22Rv1 (cell line): ENCODE measurements at regions not wholly inside any gene's neighbourhood (a gene's known extent, or its start where the extent isn't known, plus 50 kb on each side); places are given as distances from the start of the nearest gene placed in this dataset.

Source experiments
- H3K27ac ChIP-seq: fragments of 450-650 bp; 2 replicates; pipeline ENCODE4 v1.5.1; 2017
- CTCF ChIP-seq: fragments of 450-650 bp; IDR thresholded peaks from 2 replicates; pipeline ENCODE4 v1.5.1; 2017; ENCODE audit warnings: mild to moderate bottlenecking
- ZFX ChIP-seq: fragments of 450-650 bp; IDR thresholded peaks from 2 replicates; pipeline ENCODE4 v1.6.1; 2017; ENCODE audit warnings: antibody characterized with exemption, borderline replicate concordance

GRCh38 chr14:34171431-34172172 is 220.7 kb upstream of the EGLN3 start:
- H3K27ac ChIP-seq, result no peak overlapping the region
- TF ChIP-seq ZFX (no peak), CTCF (no peak)

- TF ChIP-seq ZFX, result no peak
- TF ChIP-seq CTCF, result no peak
- H3K27ac ChIP-seq, result no peak overlapping the region
Measured at GRCh38 chr14:34170882-34171281, 220.0 kb upstream of the EGLN3 start.

DNA sequence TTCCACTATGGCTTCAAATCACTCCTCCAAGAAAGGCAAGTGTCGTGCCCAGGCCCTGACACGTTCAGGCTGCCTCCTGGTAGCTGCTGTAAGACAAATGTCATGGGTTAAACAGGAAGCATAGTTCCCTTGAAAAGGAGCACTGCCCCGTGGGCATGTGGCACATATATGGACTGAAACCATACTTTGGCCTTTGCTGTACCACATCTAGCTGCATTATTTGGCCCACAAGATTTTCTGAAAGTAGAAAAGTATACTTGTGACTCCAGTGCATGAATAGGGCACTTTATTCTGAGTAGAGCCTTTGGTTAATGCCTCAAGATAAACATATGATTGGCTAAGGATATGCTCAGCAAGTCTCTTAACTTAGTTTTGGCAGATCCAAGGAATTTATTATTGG is 218.7 kb upstream of the EGLN3 start:
- H3K27ac ChIP-seq, result no peak overlapping the region
- TF ChIP-seq CTCF (no peak), ZFX (no peak)

GRCh38 chr14:34168656-34169055 is 217.8 kb upstream of the EGLN3 start:
- H3K27ac ChIP-seq, result no peak overlapping the region
- no peak for TF ChIP-seq CTCF
- no peak for TF ChIP-seq ZFX

- no peak overlapping the region for H3K27ac ChIP-seq
- TF ChIP-seq ZFX (no peak), CTCF (no peak)
Measured at GRCh38 chr14:34165847-34166350, 215.0 kb upstream of the EGLN3 start.

GRCh38 chr14:34164162-34164864 is 213.4 kb upstream of the EGLN3 start:
- TF ChIP-seq ZFX (no peak), CTCF (no peak)
- no peak overlapping the region for H3K27ac ChIP-seq
